ENCODE measurements at regions not wholly inside any gene's neighbourhood (a gene's known extent, or its start where the extent isn't known, plus 50 kb on each side); places are given as distances from the start of the nearest gene placed in this dataset.
"Not testable (repeated sequence)": the region's sequence is repeated elsewhere in the genome, so short reads cannot be mapped to it uniquely, and the experiment has no call there.

GRCh38 chr5:143952809-143953208 is 140.8 kb downstream of the HMHB1 start:
- DNase-seq (ENCODE audit: low spot score), result no peak

GRCh38 chr5:143953851-143954250 is 141.9 kb downstream of the HMHB1 start:
- no peak for DNase-seq (ENCODE audit: low spot score)

GRCh38 chr5:143955141-143955540 is 143.2 kb downstream of the HMHB1 start:
- DNase-seq (ENCODE audit: low spot score), result no peak

DNA sequence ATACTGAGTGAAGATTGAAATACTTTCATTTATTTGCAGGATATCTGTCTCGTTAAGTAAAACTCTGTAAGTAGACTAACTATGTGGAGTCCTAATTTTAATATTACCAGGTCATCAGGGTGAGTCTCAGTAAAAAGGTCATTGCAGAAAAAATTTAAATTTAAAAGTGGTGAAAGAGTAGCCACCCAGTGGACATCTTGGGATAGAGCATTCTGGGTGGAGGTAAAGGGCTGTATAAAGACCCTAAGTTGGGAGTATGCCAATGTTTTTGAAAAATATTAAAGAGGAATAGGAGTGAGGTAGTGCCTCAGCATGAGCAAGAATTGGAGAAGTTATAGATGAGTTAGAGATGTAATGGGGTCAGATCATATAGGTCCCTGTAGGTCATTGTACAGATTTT is 145.5 kb downstream of the HMHB1 start:
- no peak for DNase-seq (ENCODE audit: low spot score)

DNA sequence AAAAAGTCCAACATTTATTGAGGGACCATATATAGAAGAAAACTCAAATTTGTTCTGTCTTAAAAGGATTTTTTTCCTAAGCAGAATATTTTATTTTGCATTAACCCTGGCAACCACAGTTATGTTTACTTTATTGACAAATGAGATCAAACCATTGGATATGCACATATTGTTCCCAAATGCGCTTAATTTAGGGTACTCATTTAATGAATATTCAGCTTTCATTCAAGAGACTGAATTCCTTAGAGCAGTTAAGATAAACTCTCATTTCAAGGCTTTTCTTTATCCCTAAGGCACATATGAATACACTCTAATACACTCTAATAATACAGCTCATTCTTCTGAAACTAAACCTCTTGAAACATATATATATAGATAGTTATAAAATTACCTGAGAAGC is 150.2 kb downstream of the HMHB1 start:
- no peak for DNase-seq (ENCODE audit: low spot score)

DNA sequence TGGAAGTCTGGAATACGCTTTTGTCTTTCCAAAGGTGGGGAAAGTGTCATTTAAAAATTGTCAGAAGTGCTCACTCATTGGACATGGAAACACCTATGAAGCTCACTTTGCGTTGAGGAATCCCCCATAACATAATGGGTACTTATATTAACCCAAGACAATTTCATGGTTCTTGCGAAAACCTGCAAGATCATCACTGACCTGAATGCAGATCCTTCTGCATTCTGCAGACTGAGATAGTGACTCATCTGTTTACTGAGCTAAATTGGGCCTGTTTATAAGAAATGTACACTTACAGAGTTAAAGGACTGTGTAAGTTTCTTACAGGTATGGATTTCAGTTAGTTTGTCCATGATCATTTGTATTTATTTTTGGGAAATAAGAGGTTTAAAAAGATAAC is 153.0 kb downstream of the HMHB1 start:
- DNase-seq (ENCODE audit: low spot score), result no peak

- DNase-seq (ENCODE audit: low spot score), result no peak
Measured at GRCh38 chr5:143966280-143966679, 154.3 kb downstream of the HMHB1 start.

DNA sequence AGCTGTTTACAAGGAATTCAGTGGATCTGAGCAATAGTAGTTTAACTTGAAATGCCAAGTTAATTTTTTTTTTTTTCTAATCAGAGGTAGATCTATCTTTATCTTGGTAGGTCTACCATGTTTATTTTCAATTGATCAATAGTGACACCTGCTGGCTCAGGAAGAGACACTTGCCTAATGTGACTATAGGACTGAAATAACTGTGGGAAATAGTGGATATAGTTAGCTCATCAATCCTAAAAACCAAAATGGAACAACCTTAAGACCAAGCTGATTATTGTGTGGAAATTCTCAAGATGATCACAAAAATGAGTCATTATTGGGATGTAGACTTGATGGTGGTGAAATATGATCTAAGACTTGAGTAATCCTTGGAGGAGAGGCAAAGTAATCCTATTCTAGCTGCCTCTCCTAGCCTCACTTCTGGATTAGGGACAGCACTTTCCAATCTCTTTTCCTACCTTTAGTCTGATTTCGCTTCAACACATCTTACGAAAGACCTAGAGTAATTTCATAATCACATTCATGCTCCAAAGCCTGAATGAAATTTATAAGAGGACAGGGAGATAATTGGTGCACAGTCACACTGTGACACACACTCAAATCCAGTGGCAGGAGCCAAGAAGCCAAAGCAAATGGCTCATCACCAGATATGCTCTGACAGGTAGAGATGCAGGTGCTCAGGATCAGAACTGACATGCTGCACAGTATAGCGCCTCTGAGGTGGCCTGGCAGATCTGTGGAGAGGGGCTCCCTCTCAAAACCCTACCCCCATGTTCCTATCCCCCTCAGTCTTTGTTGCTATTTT is 156.3 kb downstream of the HMHB1 start:
- DNase-seq (ENCODE audit: low spot score), result peak; percentile 61

DNA sequence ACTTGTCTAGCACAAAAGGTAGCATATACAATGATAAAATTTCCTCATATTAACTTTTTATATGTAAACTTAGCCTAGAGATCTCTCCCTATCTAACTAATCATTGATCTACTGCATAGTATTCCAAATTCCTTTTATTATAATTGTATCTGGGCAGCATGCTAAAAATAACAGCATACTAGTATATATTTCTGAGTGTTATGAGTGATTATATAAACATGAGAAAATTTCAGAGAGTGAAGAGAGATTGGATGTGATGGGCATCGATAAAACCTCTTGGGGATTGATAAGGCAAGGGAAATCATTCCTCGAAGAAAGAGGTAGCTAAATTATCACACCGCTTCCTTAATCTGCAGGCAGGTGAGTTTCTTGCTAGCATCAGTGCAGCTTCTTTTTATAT is 158.2 kb downstream of the HMHB1 start:
- DNase-seq (ENCODE audit: low spot score), result no peak

- no peak for DNase-seq (ENCODE audit: low spot score)
Measured at GRCh38 chr5:143972068-143972467, 160.1 kb downstream of the HMHB1 start.

- no peak for DNase-seq (ENCODE audit: low spot score)
Measured at GRCh38 chr5:143976055-143976454, 164.1 kb downstream of the HMHB1 start.

DNA sequence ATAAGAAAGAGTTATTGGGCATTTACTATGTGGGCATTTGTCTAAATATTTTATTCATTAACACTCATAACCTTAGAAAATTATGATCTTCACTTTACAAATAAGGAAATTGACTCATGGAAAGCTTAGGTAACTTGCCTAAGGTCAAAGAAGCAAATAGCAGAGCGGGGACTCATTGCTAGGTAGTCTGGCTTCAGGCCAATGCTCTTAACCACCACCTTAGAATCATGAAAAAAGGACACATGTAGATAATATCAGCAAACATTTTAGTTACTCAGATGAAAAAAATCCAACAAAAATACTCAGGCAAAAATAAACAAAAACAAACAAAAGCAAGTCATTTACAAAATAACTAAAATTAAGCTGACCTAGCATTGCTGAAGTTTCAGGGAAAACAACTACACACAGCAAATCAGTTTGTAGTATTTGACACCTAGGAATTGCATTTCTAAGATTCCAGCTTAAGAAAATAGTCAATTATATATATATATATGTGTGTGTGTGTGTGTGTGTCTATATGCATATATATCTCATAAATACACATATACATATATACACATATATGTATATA is 166.0 kb downstream of the HMHB1 start:
- DNase-seq (ENCODE audit: low spot score), result peak; percentile 64

GRCh38 chr5:143979044-143979690 is 167.2 kb downstream of the HMHB1 start:
- DNase-seq (ENCODE audit: low spot score), result no peak

GRCh38 chr5:143980506-143980905 is 168.5 kb downstream of the HMHB1 start:
- DNase-seq (ENCODE audit: low spot score), result no peak

DNA sequence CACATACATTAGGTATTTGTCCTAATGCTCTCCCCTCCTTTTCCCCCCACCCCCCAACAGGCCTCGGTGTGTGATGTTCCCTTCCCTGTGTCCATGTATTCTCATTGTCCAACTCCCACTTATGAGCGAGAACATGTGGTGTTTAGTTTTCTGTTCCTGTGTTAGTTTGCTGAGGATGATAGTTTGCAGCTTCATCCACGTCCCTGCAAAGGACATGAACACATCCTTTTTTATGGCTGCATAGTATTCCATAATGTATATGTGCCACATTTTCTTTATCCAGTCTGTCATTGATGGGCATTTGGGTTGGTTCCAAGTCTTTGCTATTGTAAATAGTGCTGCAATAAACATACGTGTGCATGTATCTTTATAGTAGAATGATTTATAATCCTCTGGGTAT is 171.0 kb downstream of the HMHB1 start:
- not testable (repeated sequence) for DNase-seq (ENCODE audit: low spot score)

DNA sequence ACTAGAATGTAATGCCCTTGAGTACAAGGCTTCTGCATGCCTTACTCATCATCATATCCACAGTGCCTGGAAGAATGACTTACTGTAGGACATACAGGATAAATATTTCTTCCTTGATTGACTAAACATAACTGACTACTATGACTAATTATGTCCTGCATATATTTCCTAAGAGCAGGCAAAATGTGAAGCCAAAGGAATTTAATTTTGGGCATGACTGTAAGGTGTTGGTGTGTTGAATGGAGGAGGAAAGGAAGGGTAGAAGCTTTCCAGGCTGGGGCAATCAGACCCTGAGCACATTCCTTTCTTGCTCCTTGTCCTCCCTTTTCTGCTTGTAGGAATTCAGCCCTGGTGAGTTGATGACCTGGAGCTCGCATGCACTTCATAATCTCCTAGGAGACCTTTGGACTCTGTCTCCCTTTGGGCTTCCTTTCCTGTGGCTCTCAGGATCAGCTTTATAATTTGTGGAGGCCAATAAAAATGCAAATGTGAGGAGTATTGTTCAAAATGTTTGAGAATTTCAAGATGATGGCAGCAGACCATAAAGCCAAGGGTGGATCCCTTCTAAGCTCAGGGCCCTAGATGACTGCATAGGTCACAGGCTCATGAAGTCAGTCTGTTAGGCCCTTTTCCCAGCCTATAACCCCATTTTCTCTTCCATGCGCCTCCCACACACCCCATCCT is 174.0 kb downstream of the HMHB1 start:
- peak; percentile 50 for DNase-seq (ENCODE audit: low spot score)

DNA sequence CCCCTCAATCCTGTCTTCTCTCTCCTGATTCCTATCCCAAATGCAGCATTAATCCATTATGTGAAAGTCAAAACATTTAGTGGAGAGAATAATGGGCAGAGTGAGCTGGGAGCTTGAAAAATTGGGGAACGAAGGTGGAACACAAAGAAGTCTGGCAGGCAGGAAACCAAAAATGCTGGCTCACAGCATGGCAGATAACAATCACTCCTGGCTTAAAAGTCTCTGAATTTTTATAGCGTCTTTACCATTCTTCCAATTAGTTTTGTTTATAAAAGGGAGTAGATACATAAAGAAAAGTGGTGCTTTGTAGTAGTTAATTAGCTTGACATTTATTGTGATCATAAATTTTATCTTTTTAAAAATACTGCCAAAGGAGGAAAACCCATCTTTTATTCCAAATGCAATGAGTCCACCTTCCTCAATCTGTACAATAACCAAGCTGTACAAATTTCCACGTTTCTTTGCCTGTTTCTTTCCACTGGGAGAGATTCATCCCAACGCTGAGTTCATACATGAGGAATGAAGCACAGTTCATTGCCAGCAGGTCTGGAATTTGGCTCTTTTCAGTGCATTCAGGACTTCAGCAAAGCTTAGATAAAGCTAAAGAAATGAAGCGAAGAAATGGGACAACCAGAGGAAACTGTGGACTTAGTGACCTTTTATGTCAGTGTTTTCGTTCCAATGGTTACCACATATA is 174.7 kb downstream of the HMHB1 start:
- DNase-seq (ENCODE audit: low spot score), result peak; percentile 2

- no peak for DNase-seq (ENCODE audit: low spot score)
Measured at GRCh38 chr5:143987264-143987663, 175.3 kb downstream of the HMHB1 start.

DNA sequence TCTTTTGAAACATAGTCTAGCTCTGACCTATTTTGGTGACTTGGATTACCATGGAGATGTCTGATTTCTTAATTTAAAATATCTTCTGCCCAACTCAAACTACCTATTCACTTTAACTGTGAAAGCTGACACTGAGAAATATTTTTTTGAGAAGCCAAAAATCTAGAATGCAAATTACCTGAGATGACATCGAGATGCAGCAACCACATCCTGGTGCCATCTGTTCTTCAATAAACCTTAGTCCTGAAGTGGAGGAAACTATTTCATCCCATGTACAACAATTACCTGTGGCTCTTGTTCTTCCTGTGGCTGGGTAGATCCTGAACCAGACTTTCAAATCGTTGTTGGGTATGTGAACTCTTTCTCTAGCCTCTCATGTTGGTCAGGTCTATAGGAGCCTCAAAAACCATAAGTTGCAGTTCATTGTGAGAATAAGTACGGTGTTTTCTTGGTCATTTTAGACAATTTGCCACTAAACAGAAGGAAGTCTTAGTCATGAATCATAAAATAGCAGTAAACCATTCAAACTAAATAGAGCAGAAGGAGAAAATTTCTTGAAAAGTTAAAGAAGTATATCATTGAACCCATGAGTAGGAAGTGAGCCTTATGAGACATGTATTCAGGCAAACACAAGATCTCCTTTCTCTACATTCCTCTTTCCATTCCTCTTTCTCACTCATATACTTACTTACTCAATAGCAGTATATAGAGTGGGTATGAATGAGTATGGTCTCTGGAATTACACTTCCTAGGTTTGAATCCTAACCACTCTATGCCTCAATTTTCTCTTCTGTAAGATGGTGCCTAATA is 176.0 kb downstream of the HMHB1 start:
- DNase-seq (ENCODE audit: low spot score), result no peak

GRCh38 chr5:143992496-143992895 is 178.0 kb downstream of the YIPF5 start:
- no peak for DNase-seq (ENCODE audit: low spot score)

DNA sequence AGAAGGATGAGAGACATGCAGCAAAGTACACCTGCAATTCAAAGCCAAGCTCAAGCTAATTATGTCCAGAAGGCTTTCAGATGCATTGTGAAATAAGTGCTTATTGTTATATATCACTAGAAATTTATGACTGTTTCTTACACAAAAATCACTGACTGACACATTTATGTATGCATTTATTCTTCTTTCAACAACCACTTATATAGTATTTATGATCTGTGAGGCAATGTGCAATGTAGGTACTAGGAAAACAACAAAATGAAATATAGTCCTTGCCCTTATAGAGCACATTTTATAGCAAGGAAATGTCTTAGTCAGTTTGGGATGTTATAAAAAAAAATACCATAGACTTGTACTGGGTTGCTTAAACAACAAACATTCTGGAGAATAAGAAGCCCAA is 167.6 kb downstream of the YIPF5 start:
- no peak for DNase-seq (ENCODE audit: low spot score)
